ENCODE measurements at regions not wholly inside any gene's neighbourhood (a gene's known extent, or its start where the extent isn't known, plus 50 kb on each side); places are given as distances from the start of the nearest gene placed in this dataset.

DNA sequence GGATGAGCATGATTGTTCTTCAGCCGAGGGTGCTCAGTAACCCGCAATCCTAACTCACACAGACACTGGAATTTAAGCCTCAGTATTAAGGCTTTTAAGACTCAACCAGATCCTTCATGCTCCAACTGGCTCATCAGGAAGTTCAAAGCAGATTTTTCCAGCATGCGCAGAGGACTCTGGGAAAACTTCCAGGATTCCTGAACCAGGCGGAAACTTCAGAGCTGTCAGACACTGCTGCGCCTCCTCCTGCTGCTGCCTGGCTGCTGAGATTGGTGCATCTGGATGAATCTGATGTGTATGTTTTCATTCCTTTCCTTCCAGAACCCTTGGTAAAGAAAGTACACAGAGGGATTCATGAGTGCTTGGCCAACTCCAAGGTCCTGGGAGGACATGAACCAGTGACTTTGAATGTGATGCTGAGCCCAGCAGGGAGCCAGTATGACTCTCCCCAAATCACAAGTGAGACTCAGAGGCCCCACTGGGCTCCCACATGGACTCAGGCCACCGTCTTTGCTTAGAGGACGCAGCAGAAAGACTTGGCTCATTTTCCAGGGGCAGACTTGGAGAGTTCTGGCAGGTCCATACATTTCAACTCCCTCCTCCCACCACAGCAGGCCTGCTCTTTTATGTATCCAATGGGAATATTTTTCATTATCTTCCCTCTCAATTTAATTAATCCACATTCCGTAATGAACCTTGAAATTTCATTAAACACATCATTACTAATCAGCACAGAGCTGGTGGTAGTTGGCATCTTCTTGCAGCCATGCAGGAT, 143.5 kb upstream of the HDAC4 start:
- Histone ChIP-seq H3K79me2 (ENCODE audit: insufficient read depth, low read length) (no peaks in the 10 kb centered on the region), H3K4me3 (ENCODE audit: low read depth, low read length, poor library complexity, severe bottlenecking) (no peak overlapping the region), H4K20me1 (ENCODE audit: insufficient read depth, low read length) (no peaks in the 10 kb centered on the region), H3K36me3 (ENCODE audit: insufficient read depth, low read length) (no peaks in the 10 kb centered on the region), H3K9me3 (ENCODE audit: low read length) (no peaks in the 10 kb centered on the region), H3K27ac (ENCODE audit: low read depth, low read length, poor library complexity, severe bottlenecking) (no peak overlapping the region), H2AFZ (ENCODE audit: low read length) (no peak overlapping the region), H3K4me1 (ENCODE audit: insufficient read depth, low read length, severe bottlenecking) (no peaks in the 10 kb centered on the region), H3K27me3 (ENCODE audit: insufficient read depth, low read length) (no peaks in the 10 kb centered on the region; the same call in 1 of the 2 replicates), H3K9ac (ENCODE audit: low read length) (no peak overlapping the region), H3F3A (ENCODE audit: insufficient read depth, low read length) (no peaks in the 10 kb centered on the region), H3K9me2 (ENCODE audit: low read depth, low read length) (no peaks in the 10 kb centered on the region), H3K4me2 (ENCODE audit: low read length) (no peak overlapping the region)
- TF ChIP-seq, protein P1, sequence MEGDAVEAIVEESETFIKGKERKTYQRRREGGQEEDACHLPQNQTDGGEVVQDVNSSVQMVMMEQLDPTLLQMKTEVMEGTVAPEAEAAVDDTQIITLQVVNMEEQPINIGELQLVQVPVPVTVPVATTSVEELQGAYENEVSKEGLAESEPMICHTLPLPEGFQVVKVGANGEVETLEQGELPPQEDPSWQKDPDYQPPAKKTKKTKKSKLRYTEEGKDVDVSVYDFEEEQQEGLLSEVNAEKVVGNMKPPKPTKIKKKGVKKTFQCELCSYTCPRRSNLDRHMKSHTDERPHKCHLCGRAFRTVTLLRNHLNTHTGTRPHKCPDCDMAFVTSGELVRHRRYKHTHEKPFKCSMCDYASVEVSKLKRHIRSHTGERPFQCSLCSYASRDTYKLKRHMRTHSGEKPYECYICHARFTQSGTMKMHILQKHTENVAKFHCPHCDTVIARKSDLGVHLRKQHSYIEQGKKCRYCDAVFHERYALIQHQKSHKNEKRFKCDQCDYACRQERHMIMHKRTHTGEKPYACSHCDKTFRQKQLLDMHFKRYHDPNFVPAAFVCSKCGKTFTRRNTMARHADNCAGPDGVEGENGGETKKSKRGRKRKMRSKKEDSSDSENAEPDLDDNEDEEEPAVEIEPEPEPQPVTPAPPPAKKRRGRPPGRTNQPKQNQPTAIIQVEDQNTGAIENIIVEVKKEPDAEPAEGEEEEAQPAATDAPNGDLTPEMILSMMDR (IDR thresholded peaks at IDR 0.05; ENCODE audit: low read length): no peak
- no peak for TF ChIP-seq EZH2 (IDR thresholded peaks at IDR 0.05; ENCODE audit: borderline replicate concordance, low read length)

DNA sequence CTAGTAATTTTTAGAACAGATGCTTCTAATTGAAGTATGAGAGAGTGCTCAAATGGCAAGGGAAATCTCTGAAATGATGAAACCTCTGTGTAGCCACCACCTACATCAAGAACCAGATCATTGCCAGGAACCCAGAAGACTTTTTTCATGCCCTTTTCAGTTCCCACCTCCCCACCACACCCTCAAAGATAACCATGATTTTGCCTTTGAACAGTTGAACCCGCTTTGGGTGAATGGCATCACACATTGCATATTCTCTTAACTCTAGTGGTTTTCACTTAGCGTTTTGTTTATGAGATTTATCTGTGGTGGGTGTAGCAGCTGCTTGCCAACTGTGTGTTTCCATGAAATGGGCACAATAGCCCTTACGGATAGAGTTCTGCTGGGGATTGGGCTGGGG, 142.9 kb upstream of the HDAC4 start:
- Histone ChIP-seq H3F3A (ENCODE audit: insufficient read depth, low read length) (no peaks in the 10 kb centered on the region), H3K4me1 (ENCODE audit: insufficient read depth, low read length, severe bottlenecking) (no peaks in the 10 kb centered on the region), H3K79me2 (ENCODE audit: insufficient read depth, low read length) (no peaks in the 10 kb centered on the region), H3K27me3 (ENCODE audit: insufficient read depth, low read length) (no peaks in the 10 kb centered on the region), H2AFZ (ENCODE audit: low read length) (no peak overlapping the region), H3K36me3 (ENCODE audit: insufficient read depth, low read length) (no peaks in the 10 kb centered on the region), H3K4me2 (ENCODE audit: low read length) (no peak overlapping the region), H3K9ac (ENCODE audit: low read length) (no peak overlapping the region), H4K20me1 (ENCODE audit: insufficient read depth, low read length) (no peaks in the 10 kb centered on the region), H3K9me3 (ENCODE audit: low read length) (no peaks in the 10 kb centered on the region), H3K9me2 (ENCODE audit: low read depth, low read length) (no peaks in the 10 kb centered on the region), H3K4me3 (ENCODE audit: low read depth, low read length, poor library complexity, severe bottlenecking) (no peak overlapping the region), H3K27ac (ENCODE audit: low read depth, low read length, poor library complexity, severe bottlenecking) (no peak overlapping the region)
- TF ChIP-seq, protein P1 (IDR thresholded peaks at IDR 0.05; ENCODE audit: low read length): no peak
- no peak for TF ChIP-seq EZH2 (IDR thresholded peaks at IDR 0.05; ENCODE audit: borderline replicate concordance, low read length)

DNA sequence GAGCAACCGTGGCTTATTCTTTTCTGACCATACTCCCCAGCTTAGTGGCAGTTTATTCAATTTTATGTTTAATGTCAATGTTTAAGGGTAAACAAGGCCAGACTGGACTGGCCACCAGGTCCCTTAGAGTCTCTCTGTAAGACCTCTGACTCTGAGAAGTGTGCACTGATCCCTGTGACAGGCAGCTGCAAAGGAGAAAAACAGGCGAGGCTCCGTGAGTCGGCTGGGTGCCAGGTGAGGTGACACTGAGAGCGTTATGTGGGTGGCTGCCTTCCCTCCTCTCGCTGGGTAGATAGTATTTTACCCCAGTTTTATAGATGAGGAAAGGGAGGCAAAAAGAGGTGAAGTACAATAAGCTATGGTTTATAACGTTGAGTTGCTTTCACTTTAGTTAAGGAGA, 139.4 kb upstream of the HDAC4 start:
- Histone ChIP-seq H3K9me3 (ENCODE audit: low read length) (no peaks in the 10 kb centered on the region), H3K36me3 (ENCODE audit: insufficient read depth, low read length) (no peaks in the 10 kb centered on the region), H4K20me1 (ENCODE audit: insufficient read depth, low read length) (no peaks in the 10 kb centered on the region), H3K4me2 (ENCODE audit: low read length) (no peak overlapping the region), H2AFZ (ENCODE audit: low read length) (no peak overlapping the region), H3K79me2 (ENCODE audit: insufficient read depth, low read length) (no peaks in the 10 kb centered on the region), H3K27me3 (ENCODE audit: insufficient read depth, low read length) (no peaks in the 10 kb centered on the region), H3K9me2 (ENCODE audit: low read depth, low read length) (no peaks in the 10 kb centered on the region), H3K9ac (ENCODE audit: low read length) (no peak overlapping the region), H3K4me1 (ENCODE audit: insufficient read depth, low read length, severe bottlenecking) (no peaks in the 10 kb centered on the region), H3F3A (ENCODE audit: insufficient read depth, low read length) (no peaks in the 10 kb centered on the region), H3K4me3 (ENCODE audit: low read depth, low read length, poor library complexity, severe bottlenecking) (no peak overlapping the region), H3K27ac (ENCODE audit: low read depth, low read length, poor library complexity, severe bottlenecking) (no peak overlapping the region)
- TF ChIP-seq, protein P1 (IDR thresholded peaks at IDR 0.05; ENCODE audit: low read length): no peak
- TF ChIP-seq EZH2 (IDR thresholded peaks at IDR 0.05; ENCODE audit: borderline replicate concordance, low read length): no peak

Measured in OCI-LY1 (cell line).